H1 (cell line): ENCODE measurements at regions not wholly inside any gene's neighbourhood (a gene's known extent, or its start where the extent isn't known, plus 50 kb on each side); places are given as distances from the start of the nearest gene placed in this dataset.

Experiments used
- CTCF ChIA-PET: fragments of 300-600 bp; sonication (Branson Sonifier 250); formaldehyde crosslinking; loops from one replicate; lab custom pipeline; 2021; ENCODE audit not compliant: partially characterized antibody; lab: Charles Lee
- POLR2A ChIA-PET: fragments of 300-600 bp; sonication (Branson Sonifier 250); formaldehyde crosslinking; loops from one replicate; lab custom pipeline; 2021; ENCODE audit warnings: inconsistent platforms; ENCODE audit not compliant: partially characterized antibody; lab: Charles Lee
- DNase-seq, 2 experiments: peaks; one replicate each; pipeline versions ENCODE4 v3.0.0 to v3.0.0-alpha.2; 2010 to 2022; ENCODE audit warnings: low spot score in 2 of 2, low read depth in 1 of 2, mixed read lengths in 1 of 2
- FAIRE-seq: peaks from 2 replicates; lab custom pipeline; 2011; peaks lifted over from hg19 to GRCh38; lab: Jason Lieb, UNC
- H2AFZ ChIP-seq: 2 replicates; pipeline ENCODE4 v1.8.1; 2012; ENCODE audit warnings: low read length, inconsistent platforms
- H2AK5ac ChIP-seq: 2 replicates; pipeline ENCODE4 v1.6.1; 2013; ENCODE audit warnings: low read depth, low read length
- H2BK120ac ChIP-seq: replicated peaks from 2 replicates; pipeline ENCODE3; 2013; ENCODE audit warnings: low read depth, low read length, inconsistent platforms
- H2BK12ac ChIP-seq: 2 replicates; pipeline ENCODE4 v1.6.1; 2013; ENCODE audit warnings: low read depth, low read length
- H2BK15ac ChIP-seq: 2 replicates; pipeline ENCODE4 v1.6.1; 2013; ENCODE audit warnings: low read length
- H2BK20ac ChIP-seq: 2 replicates; pipeline ENCODE4 v1.6.1; 2013; ENCODE audit warnings: low read length
- H2BK5ac ChIP-seq: 2 replicates; pipeline ENCODE4 v1.6.1; 2013; ENCODE audit warnings: low read depth, low read length
- H3K14ac ChIP-seq: 2 replicates; pipeline ENCODE4 v1.6.1; 2013; ENCODE audit warnings: inconsistent platforms; ENCODE audit not compliant: insufficient read length
- H3K18ac ChIP-seq: 2 replicates; pipeline ENCODE4 v1.6.1; 2013; ENCODE audit warnings: low read length; ENCODE audit errors: extremely low read depth
- H3K23ac ChIP-seq: 2 replicates; pipeline ENCODE4 v1.6.1; 2013; ENCODE audit warnings: inconsistent platforms; ENCODE audit not compliant: insufficient read length
- H3K23me2 ChIP-seq: 2 replicates; pipeline ENCODE4 v1.6.1; 2013; ENCODE audit warnings: low read depth, low read length
- H3K27ac ChIP-seq: 2 replicates; pipeline ENCODE4 v1.6.1; 2011; ENCODE audit warnings: low read depth, low read length, inconsistent platforms
- H3K27me3 ChIP-seq, 4 experiments: replicated peaks in 1 of 4; 1 replicate in 1 of 4; 2 replicates in 3 of 4; pipeline versions ENCODE4 v1.6.1 to v1.8.1; 2011 to 2013; ENCODE audit warnings: low read length in 3 of 4, mild to moderate bottlenecking in 3 of 4, inconsistent platforms in 2 of 4, mixed read lengths in 2 of 4, moderate library complexity in 1 of 4; ENCODE audit not compliant: control insufficient read depth in 3 of 4, insufficient read depth in 3 of 4; ENCODE audit errors: extremely low read depth in 1 of 4
- H3K36me3 ChIP-seq, 4 experiments: 2 replicates each; pipeline versions ENCODE4 v1.6.1 to v1.8.1; 2011 to 2013; ENCODE audit warnings: mild to moderate bottlenecking in 4 of 4, low read length in 3 of 4, moderate library complexity in 2 of 4, control low read depth in 1 of 4, inconsistent platforms in 1 of 4; ENCODE audit not compliant: insufficient read depth in 4 of 4, control insufficient read depth in 2 of 4
- H3K4ac ChIP-seq: replicated peaks from 2 replicates; pipeline ENCODE3; 2013; ENCODE audit warnings: low read length, low read depth, mixed read lengths, inconsistent platforms; ENCODE audit not compliant: insufficient read length
- H3K4me1 ChIP-seq, 4 experiments: replicated peaks in 1 of 4; 1 replicate in 1 of 4; 2 replicates in 3 of 4; pipeline versions ENCODE4 v1.6.1 to v1.8.1; 2011 to 2013; ENCODE audit warnings: low read length in 3 of 4, inconsistent platforms in 2 of 4, mixed read lengths in 1 of 4; ENCODE audit not compliant: insufficient read depth in 4 of 4, control insufficient read depth in 3 of 4
- H3K4me2 ChIP-seq, 2 experiments: 2 replicates each; pipeline versions ENCODE4 v1.6.1 to v1.8.1; 2011 to 2013; ENCODE audit warnings: low read depth in 2 of 2, low read length in 2 of 2, control low read depth in 1 of 2, inconsistent platforms in 1 of 2, mild to moderate bottlenecking in 1 of 2; ENCODE audit not compliant: insufficient read depth in 1 of 2
- H3K4me3 ChIP-seq, 4 experiments: fragments of 200-600, 300-600 bp in 1 of 4; sonication (generic), shearing (Covaris generic), sonication (Bioruptor Twin) in 1 of 4; 2 replicates each; pipeline versions ENCODE4 v1.5.1 to v1.8.1; 2011 to 2016; ENCODE audit warnings: low read length in 4 of 4, low read depth in 3 of 4, control low read depth in 2 of 4, inconsistent platforms in 2 of 4, mild to moderate bottlenecking in 2 of 4, mixed read lengths in 1 of 4, moderate library complexity in 1 of 4; ENCODE audit not compliant: insufficient read depth in 2 of 4; ENCODE audit errors: extremely low read depth in 1 of 4
- H3K56ac ChIP-seq: replicated peaks from 2 replicates; pipeline ENCODE3; 2013; ENCODE audit warnings: low read depth, mild to moderate bottlenecking, mixed read lengths, low read length, inconsistent platforms; ENCODE audit not compliant: insufficient read length
- H3K79me1 ChIP-seq: 2 replicates; pipeline ENCODE4 v1.6.1; 2013; ENCODE audit warnings: low read depth, low read length, control low read depth
- H3K79me2 ChIP-seq, 2 experiments: 2 replicates each; pipeline versions ENCODE4 v1.6.1 to v1.8.1; 2012 to 2013; ENCODE audit warnings: low read length in 2 of 2, mild to moderate bottlenecking in 2 of 2, inconsistent platforms in 1 of 2; ENCODE audit not compliant: insufficient read depth in 2 of 2, control insufficient read depth in 1 of 2
- H3K9ac ChIP-seq, 4 experiments: replicated peaks in 1 of 4; 1 replicate in 1 of 4; 2 replicates in 3 of 4; pipeline versions ENCODE4 v1.6.1 to v1.8.1; 2011 to 2013; ENCODE audit warnings: low read depth in 3 of 4, low read length in 3 of 4, control low read depth in 2 of 4, mild to moderate bottlenecking in 2 of 4, moderate library complexity in 2 of 4, inconsistent platforms in 1 of 4; ENCODE audit errors: extremely low read depth in 1 of 4
- H3K9me3 ChIP-seq, 2 experiments: 2 replicates each; pipeline versions ENCODE4 v1.6.1 to v1.8.1; 2012 to 2013; ENCODE audit warnings: mild to moderate bottlenecking in 2 of 2, moderate library complexity in 2 of 2, control low read depth in 1 of 2, inconsistent platforms in 1 of 2, low read depth in 1 of 2, low read length in 1 of 2, mixed read lengths in 1 of 2; ENCODE audit not compliant: insufficient read depth in 2 of 2
- H4K20me1 ChIP-seq, 2 experiments: replicated peaks in 1 of 2; 2 replicates each; pipeline versions ENCODE3 to v1.8.1; 2011 to 2013; ENCODE audit warnings: inconsistent platforms in 2 of 2, low read length in 2 of 2, mild to moderate bottlenecking in 1 of 2; ENCODE audit not compliant: insufficient read depth in 2 of 2, control insufficient read depth in 1 of 2
- H4K5ac ChIP-seq: 2 replicates; pipeline ENCODE4 v1.6.1; 2013; ENCODE audit warnings: low read length, low read depth, mixed read lengths, inconsistent platforms; ENCODE audit not compliant: insufficient read length
- H4K8ac ChIP-seq: 2 replicates; pipeline ENCODE4 v1.8.0; 2013; ENCODE audit warnings: mild to moderate bottlenecking, moderate library complexity, low read length, inconsistent platforms; ENCODE audit not compliant: insufficient read depth; ENCODE audit errors: extremely low read depth
- H4K91ac ChIP-seq: replicated peaks from 2 replicates; pipeline ENCODE3; 2013; ENCODE audit warnings: low read length, mixed read lengths, inconsistent platforms; ENCODE audit not compliant: insufficient read length
- ASH2L ChIP-seq: fragments of 200-600, 300-600 bp; sonication (generic); IDR thresholded peaks from one replicate; pipeline ENCODE4 v1.7.1; 2017; ENCODE audit warnings: low read length
- ATF2 ChIP-seq: IDR thresholded peaks from 2 replicates; pipeline ENCODE4 v1.6.1; 2012; ENCODE audit warnings: low read length, inconsistent platforms
- CEBPB ChIP-seq: IDR thresholded peaks from 2 replicates; pipeline ENCODE4 v1.6.1; 2012; ENCODE audit warnings: low read depth, low read length
- GTF2F1 ChIP-seq: IDR thresholded peaks from 2 replicates; pipeline ENCODE4 v1.6.1; 2012; ENCODE audit warnings: low read depth, low read length, improper control_type of control experiment, borderline replicate concordance
- KDM1A ChIP-seq: fragments of 200-600, 300-600 bp; sonication (generic); IDR thresholded peaks from 2 replicates; pipeline ENCODE4 v1.7.1; 2016; ENCODE audit warnings: mild to moderate bottlenecking, low read length, borderline replicate concordance
- MAFK ChIP-seq: IDR thresholded peaks from 2 replicates; pipeline ENCODE4 v1.6.1; 2012; ENCODE audit warnings: low read depth, mild to moderate bottlenecking, improper control_type of control experiment, low read length
- POLR2A ChIP-seq, 2 experiments: IDR thresholded peaks; 1 replicate in 1 of 2; 2 replicates in 1 of 2; pipeline ENCODE4 v1.6.1; 2011; ENCODE audit warnings: low read depth in 2 of 2, low read length in 2 of 2, mild to moderate bottlenecking in 2 of 2; ENCODE audit errors: control extremely low read depth in 1 of 2
- POLR2AphosphoS5 ChIP-seq: IDR thresholded peaks from 2 replicates; pipeline ENCODE4 v1.6.1; 2011; ENCODE audit warnings: low read depth, low read length
- POU5F1 ChIP-seq: IDR thresholded peaks from 2 replicates; pipeline ENCODE4 v1.6.1; 2011; ENCODE audit warnings: low read depth, mild to moderate bottlenecking, low read length, moderate library complexity
- RAD21 ChIP-seq, 2 experiments: IDR thresholded peaks in 1 of 2; conservative IDR thresholded peaks in 1 of 2; 2 replicates each; pipeline ENCODE4 v1.6.1; 2011; ENCODE audit warnings: low read depth in 2 of 2, low read length in 2 of 2, improper control_type of control experiment in 1 of 2, inconsistent platforms in 1 of 2, mild to moderate bottlenecking in 1 of 2, moderate library complexity in 1 of 2
- RFX5 ChIP-seq: IDR thresholded peaks from 2 replicates; pipeline ENCODE4 v1.6.1; 2011; ENCODE audit warnings: low read depth, low read length, improper control_type of control experiment, borderline replicate concordance
- RNF2 ChIP-seq: fragments of 200-900, 300-1000 bp; sonication (generic); IDR thresholded peaks from 2 replicates; pipeline ENCODE4 v1.7.1; 2016; ENCODE audit warnings: borderline replicate concordance, low read depth, mild to moderate bottlenecking, antibody characterized with exemption, low read length; ENCODE audit not compliant: poor library complexity, severe bottlenecking; ENCODE audit errors: missing control alignments
- SIRT6 ChIP-seq: IDR thresholded peaks from one replicate; pipeline ENCODE4 v1.7.1; 2012; ENCODE audit warnings: low read length, inconsistent platforms
- WGBS, 2 experiments: shearing (Covaris generic) in 1 of 2; methylation state at CpG; one replicate each; pipeline versions ENCODE4 v1.1.6 to v1.1.7; 2013 to 2015; ENCODE audit warnings: low lambda C conversion rate in 2 of 2, mixed read lengths in 2 of 2, inconsistent platforms in 1 of 2, low coverage in 1 of 2, missing lambda C conversion rate in 1 of 2; ENCODE audit not compliant: insufficient replicate concordance in 2 of 2, insufficient coverage in 1 of 2, insufficient read length in 1 of 2; ENCODE audit errors: extremely low coverage in 1 of 2, missing lambda C conversion rate in 1 of 2; 5-methylcytosine and 5-hydroxymethylcytosine counted together

DNA sequence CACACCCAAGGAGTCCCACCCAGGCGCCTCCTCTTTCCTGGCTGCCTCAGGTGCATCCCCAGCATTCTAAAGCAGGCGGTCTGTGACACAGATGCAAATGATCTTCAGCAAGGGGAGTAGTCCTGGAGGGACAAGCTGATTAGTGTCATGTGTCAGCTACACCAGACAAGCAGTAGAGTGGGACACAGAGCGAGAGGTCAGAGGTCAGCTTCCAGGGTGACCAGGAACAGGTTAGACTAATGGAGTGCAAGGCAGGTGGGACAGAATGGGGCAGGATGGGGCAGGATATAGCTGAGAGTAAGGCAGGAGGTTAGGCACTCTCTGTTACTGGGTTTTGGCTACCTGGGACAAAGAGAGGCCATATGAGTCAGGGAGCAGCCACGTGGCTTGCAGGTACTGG lies 534.0 kb downstream of the FUT8 start:
- TF ChIP-seq MAFK, result no peak
- no peak for TF ChIP-seq POU5F1
- no peak for TF ChIP-seq ASH2L
- no peak for TF ChIP-seq SIRT6
- no peak for TF ChIP-seq RNF2
- TF ChIP-seq CEBPB, result no peak
- TF ChIP-seq POLR2A (IDR thresholded peaks at IDR 0.05; ENCODE audit: control extremely low read depth in 1 of 2, low read depth in 2 of 2, low read length in 2 of 2), result no peak
- no peak for TF ChIP-seq KDM1A
- no peak for TF ChIP-seq RFX5
- TF ChIP-seq GTF2F1, result no peak
- no peak for TF ChIP-seq ATF2
- TF ChIP-seq RAD21 (IDR thresholded peaks at IDR 0.05 in 1 of 2, conservative IDR thresholded peaks at IDR 0.05 in 1 of 2; ENCODE audit: low read depth in 2 of 2, low read length in 2 of 2), result no peak
- TF ChIP-seq POLR2AphosphoS5, result no peak
- FAIRE-seq, result no peak
- Histone ChIP-seq H4K91ac (no peak overlapping the region), H2BK12ac (no peak overlapping the region), H2BK120ac (no peak overlapping the region), H2BK15ac (no peak overlapping the region), H3K36me3 (no peaks in the 10 kb centered on the region; a peak in 1 of 8 replicates), H3K4me1 (peaks cover 0 to 4% (median 2%) of the 10 kb centered on the region in 4 experiments; a peak in 3 of 7 replicates), H3K27me3 (no peaks in the 10 kb centered on the region), H3K18ac (no peak overlapping the region), H3K79me2 (no peaks in the 10 kb centered on the region), H3K23ac (no peak overlapping the region), H4K5ac (no peak overlapping the region), H3K9me3 (no peaks in the 10 kb centered on the region), H3K9ac (no peak overlapping the region), H4K8ac (no peak overlapping the region), H2BK20ac (no peak overlapping the region), H3K4me3 (no peak overlapping the region), H3K27ac (no peak overlapping the region), H3K4ac (no peak overlapping the region), H2AFZ (peak overlapping the region; percentile 11), H2AK5ac (no peak overlapping the region), H3K23me2 (no peaks in the 10 kb centered on the region), H2BK5ac (no peak overlapping the region; the same call in 1 of the 2 replicates), H3K4me2 (no peak overlapping the region), H4K20me1 (no peaks in the 10 kb centered on the region), H3K14ac (no peak overlapping the region), H3K56ac (no peak overlapping the region), H3K79me1 (no peaks in the 10 kb centered on the region)
- ChIA-PET POLR2A (interaction anchor here (1.6 kb wide), 1 partner anchor 20 kb away, joined by 4 read pairs; no protein-coding TSS in a partner anchor), CTCF (interaction anchor here (1.2 to 1.8 kb wide), 3 partner anchors 14 to 228 kb away, joined by 3 to 5 read pairs (median 5); no protein-coding TSS in a partner anchor)
- DNase-seq, result no peak
- 93% methylated on average over 4 of the region's 4 CpGs; no CpG with 5 or more reads in 1 of the 2 experiments for WGBS, 2 experiments
